Frontal cortex (tissue), 3 donors: ENCODE measurements at regions not wholly inside any gene's neighbourhood (a gene's known extent, or its start where the extent isn't known, plus 50 kb on each side); places are given as distances from the start of the nearest gene placed in this dataset.

Experiments used
- DNase-seq, 2 donors: peaks; one replicate each; pipeline ENCODE4 v3.0.0; 2012; ENCODE audit warnings: low spot score in 2 of 2
- FAIRE-seq: peaks from 2 replicates; lab custom pipeline; 2012; peaks lifted over from hg19 to GRCh38; lab: Jason Lieb, UNC
- donor health status: control.
- donor health status: control.
- donor health status: control.

DNA sequence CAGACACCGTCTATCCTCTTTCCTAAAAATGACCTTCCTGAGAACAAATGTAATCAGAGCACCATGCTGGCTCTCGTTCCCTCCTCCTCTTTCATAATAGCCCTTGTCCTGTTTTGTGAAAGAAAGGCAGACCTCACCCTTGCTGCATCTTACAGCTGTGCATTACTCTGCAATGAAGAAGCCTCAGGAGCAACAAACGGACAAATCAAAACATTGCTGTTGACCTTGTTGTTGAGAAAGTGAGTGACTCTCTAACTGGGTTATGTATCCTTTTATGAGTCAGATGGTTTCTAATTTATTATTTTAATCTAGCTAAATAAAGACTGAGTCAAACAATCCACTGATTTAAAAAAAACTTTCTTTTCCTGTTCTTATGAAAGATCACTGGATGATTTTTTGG lies 180.9 kb downstream of the RPS29 start:
- FAIRE-seq (no peak), DNase-seq (no peak)

GRCh38 chr14:49401373-49401772 lies 184.8 kb downstream of the RPS29 start:
- DNase-seq (no peak), FAIRE-seq (no peak)

GRCh38 chr14:49396801-49397200 lies 189.4 kb downstream of the RPS29 start:
- DNase-seq (no peak), FAIRE-seq (no peak)

GRCh38 chr14:49381778-49382177 lies 204.4 kb downstream of the RPS29 start:
- DNase-seq = no peak
- FAIRE-seq = no peak

GRCh38 chr14:49367696-49368095 lies 218.5 kb downstream of the RPS29 start:
- FAIRE-seq = no peak
- DNase-seq = no peak

- no peak for FAIRE-seq
- DNase-seq = no peak
These were observed 219.8 kb downstream of the RPS29 start for GRCh38 chr14:49366416-49366815.

- DNase-seq (no peak), FAIRE-seq (no peak)
These were observed 221.4 kb downstream of the RPS29 start for GRCh38 chr14:49364752-49365117.

- DNase-seq = no peak
These were observed 222.1 kb downstream of the RPS29 start for GRCh38 chr14:49363821-49364751.

GRCh38 chr14:49362916-49363315 lies 223.3 kb downstream of the RPS29 start:
- FAIRE-seq (no peak), DNase-seq (no peak)

More at GRCh38 chr14:49363821-49364751, 222.1 kb downstream of the RPS29 start:
- FAIRE-seq = no peak

DNA sequence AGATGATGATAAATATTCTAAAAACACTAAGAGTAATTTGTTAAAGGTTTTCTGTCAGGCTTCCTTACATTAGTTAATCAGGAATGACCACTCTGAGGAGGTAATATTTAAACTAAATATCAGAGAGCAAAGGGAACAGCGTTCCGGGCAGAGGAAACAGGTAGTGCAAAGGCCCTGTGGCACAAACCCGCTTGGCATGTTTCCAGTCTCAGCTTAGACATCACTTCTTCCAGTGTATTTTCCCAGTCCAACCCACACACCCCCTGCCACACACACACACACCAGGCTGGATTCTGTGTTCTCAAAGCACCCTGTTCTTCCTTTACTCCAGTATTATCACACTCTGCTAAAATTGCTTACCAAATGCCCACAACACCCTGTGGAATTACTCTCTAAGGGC lies 247.1 kb downstream of the RPS29 start:
- DNase-seq (no peak), FAIRE-seq (no peak)

DNA sequence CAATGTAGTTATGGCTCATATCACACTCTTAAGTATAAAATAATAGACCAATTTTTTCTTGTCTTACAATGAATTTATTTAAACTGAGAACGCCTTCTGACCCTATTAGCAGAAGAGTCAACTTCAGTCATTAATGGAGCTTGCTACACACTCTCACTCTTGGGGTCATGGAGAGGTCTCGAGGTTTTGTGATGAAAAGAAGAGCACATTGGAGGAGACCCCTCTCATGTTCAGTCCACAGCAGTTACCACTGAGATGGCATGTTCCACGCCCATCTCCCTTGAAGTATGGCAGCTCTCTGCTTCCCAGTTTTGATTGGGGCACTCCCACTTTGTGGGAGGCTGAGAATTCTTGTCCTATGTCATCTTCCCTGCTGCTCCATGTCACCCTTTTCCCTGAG lies 266.4 kb downstream of the RPS29 start:
- FAIRE-seq (no peak), DNase-seq (no peak)

GRCh38 chr14:49315570-49315969 lies 270.6 kb downstream of the RPS29 start:
- FAIRE-seq = no peak
- no peak for DNase-seq

GRCh38 chr14:49314737-49315136 lies 271.4 kb downstream of the RPS29 start:
- DNase-seq = no peak
- FAIRE-seq = no peak

DNA sequence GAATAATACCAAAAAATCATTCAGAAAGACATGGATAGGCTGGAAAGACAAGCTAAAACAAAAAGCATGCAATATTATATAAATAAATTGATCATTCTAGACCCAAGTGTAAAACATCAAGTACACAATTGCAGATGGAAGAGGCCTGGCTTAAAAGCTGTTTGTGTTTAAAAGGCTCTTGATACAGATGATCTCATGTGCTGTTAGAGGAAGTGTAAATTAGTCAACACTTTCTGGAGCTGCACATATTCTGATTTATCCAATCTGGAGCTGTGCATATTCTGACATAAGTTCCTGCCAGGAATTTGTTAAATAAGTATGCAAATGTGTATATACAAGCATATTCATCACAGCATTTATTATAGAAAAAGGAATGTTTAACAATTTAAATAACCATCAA lies 273.1 kb downstream of the RPS29 start:
- DNase-seq = no peak
- FAIRE-seq = no peak

DNA sequence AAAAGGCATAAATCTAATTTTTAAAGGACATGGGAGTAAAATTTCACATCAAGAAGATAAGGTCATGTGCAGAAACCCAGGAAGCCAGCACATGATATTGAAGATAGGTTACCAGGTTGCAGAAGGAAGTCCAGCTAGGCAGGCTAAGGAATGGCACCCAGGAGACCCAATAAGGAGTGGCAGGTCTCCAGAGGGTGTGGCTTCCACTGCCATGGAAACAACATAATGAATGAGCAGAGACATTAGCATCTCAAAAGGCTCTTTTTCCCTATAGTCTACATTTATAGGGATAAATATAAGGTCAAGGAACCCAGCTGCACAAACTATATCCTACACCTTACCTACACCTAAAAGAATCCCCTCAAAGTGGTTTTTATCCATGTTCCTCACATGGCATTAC lies 275.9 kb downstream of the RPS29 start:
- no peak for FAIRE-seq
- DNase-seq = no peak

DNA sequence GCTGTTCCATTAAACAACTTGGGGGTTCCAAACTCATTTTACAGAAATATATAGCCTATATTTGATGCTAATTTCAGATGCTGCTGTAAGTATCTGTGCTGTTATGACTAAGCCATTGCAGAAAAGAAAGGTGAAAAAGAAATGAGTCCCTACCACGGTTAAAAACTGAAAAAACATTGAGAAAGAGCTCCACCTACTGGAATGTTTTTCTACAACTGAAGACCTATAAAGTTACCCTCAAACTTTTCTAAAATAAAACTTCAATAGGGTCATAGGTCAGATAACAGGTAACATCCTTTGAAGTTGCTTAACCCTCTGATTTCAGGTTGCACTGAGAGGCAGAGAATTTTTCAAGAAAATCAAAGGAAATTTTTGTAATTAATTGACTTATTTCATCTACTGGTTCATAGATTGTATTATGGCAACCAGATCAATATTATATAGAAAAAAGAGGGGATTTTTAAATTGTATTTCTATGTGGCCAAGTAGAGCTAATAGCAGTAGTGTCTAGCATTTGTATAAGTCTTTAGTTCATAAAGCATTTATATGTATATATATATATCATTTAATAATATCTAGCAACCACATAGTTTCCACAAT lies 279.9 kb downstream of the RPS29 start:
- DNase-seq (no peak), FAIRE-seq (no peak)

GRCh38 chr14:49303946-49304516 lies 282.1 kb downstream of the RPS29 start:
- no peak for FAIRE-seq
- DNase-seq = peak in 1 of 2 donors; percentile 18

DNA sequence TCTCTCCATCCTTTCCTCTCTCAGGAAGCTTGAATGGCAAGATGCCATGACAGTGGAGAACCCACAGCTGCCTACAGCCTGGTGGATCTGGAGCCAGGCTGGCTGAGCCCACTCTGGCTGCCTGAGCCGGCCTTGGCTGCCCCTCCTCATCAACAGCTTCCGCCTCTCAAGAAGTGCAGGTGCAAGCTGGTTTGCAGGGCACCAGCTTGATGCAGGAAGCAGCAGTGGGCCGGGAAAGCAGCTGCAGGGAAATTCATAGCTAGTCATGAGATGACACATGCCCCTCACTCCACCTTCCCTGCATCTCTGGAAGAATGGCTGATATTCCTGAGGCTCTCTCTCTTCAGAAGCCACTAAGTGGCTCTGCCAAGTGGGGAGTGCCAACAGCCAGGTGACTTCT lies 289.1 kb downstream of the RPS29 start:
- FAIRE-seq (no peak), DNase-seq (no peak)

DNA sequence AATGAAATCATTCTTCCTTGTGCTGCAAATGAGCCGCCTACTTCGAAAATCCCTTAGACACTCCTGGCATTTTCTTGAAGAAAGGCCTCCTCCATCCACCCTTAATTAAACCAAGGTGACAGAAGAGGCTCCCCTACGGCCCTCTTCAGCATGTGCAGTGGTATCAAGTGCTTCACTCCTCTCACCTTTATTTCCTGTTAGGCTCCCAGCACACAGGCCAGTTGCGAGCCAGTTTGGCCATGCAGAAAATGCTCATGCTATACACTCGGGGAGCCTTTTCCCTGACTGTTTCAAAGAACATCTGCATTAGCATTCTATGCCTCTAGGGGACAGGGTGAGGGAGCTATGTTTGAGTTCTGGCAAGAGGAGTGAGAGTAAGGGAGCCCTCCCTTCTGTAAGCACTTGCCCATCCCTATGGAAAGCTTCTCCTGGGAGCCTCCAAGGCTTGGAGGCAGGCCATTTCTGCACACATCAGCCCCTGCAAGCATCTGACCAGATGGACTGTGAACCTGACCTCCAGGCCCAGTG lies 291.5 kb downstream of the RPS29 start:
- no peak for FAIRE-seq
- no peak for DNase-seq

DNA sequence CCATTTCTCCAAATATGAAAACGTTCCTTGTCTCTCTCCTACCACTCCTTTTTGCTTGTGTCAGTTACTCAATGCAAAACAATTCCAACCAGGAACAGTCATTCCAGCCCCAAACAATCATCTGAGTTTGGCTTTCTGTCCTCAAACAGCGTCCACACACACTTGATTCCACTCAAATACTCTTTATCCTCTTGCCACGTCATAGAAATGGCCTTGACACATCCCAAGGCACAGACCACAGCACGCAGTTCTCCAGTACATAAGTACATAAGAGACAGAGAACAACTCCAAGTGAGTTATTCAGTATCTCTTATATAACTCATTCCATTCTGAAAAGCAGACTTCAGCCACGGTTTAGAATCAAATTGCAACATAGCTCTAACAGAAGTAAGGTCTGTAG lies 299.2 kb downstream of the RPS29 start:
- DNase-seq (no peak), FAIRE-seq (no peak)
